KBM-7 (cell line): ENCODE measurements at regions not wholly inside any gene's neighbourhood (a gene's known extent, or its start where the extent isn't known, plus 50 kb on each side); places are given as distances from the start of the nearest gene placed in this dataset.
"Not testable (repeated sequence)": the region's sequence is repeated elsewhere in the genome, so short reads cannot be mapped to it uniquely, and the experiment has no call there.

ENCODE experiments used
- DNase-seq: peaks from one replicate; pipeline ENCODE4 v3.0.0-alpha.2; 2015
- in situ Hi-C: fragments of 300-500 bp; cut with MboI; formaldehyde crosslinking; loops from 2 replicates; pipeline ENCODE4 v1.14.3; 2020; ENCODE audit warnings: low sequenced_read_pairs, low pct_unique_long_range_greater_than_20kb, mixed read lengths

DNA sequence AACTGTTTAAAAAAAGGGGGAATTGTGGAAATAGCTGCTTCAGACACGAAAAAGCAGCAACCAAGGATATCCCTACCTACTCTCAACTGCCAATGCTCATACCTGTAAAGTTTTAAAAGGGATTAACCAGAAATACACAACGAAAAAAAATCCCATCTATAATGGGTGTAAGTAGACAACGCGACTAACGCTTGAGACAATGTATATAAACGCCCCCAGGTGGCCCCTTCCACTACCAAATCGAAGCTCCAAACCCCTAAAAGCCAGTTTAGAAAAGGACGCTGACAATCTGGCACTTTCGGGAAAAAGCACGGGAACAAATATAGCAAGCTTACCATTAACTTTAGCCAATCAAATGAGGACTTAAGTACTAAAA is 94.5 kb upstream of the BTN3A2 start:
- in situ Hi-C loops = no loop called here
- DNase-seq = no peak

DNA sequence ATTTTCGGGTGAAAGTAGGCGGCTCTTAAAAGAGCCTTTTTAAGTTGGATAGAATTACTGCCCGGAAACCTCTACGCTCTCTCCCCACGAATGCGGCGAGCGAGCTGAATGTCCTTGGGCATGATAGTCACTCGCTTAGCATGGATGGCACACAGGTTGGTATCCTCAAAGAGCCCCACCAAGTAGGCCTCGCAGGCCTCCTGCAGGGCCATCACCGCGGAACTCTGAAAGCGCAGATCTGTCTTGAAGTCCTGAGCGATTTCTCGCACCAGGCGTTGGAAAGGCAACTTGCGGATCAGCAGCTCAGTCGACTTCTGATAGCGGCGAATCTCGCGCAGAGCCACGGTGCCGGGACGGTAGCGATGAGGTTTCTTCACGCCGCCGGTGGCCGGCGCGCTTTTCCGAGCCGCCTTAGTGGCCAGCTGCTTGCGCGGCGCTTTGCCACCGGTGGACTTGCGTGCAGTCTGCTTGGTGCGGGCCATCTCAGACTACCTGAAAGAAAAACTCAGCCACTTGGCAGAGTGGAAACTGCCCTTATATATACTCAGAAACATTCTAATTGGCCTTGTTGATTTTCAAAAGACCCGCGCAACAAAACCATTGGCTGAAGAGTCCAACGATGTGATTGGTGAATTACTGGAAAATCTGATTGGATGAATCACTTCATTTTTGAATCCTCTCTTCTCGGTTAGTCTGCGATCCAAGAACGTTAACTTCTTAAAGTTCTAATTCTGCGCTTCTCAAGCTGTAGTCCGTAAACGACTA is 93.9 kb upstream of the BTN3A2 start:
- in situ Hi-C loops = no loop called here
- DNase-seq = peak; percentile 98

DNA sequence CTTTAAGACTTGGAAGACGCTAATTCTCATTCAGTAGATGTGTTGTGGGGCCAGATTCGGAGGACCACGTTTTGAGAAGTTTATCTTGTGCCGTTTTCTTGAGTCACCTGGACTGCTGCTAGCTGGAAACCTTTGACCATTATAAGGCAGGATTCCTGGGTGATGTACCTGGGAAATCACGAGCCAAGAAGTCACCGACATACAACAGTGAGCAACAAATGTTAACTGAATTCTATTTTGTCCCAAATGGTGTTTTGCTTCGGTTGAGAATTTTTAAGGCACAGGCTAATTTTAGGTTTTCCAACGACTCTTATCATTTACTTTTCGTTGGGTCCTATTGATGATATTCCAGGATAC is 93.4 kb upstream of the BTN3A2 start:
- in situ Hi-C loops = no loop called here
- DNase-seq = no peak

DNA sequence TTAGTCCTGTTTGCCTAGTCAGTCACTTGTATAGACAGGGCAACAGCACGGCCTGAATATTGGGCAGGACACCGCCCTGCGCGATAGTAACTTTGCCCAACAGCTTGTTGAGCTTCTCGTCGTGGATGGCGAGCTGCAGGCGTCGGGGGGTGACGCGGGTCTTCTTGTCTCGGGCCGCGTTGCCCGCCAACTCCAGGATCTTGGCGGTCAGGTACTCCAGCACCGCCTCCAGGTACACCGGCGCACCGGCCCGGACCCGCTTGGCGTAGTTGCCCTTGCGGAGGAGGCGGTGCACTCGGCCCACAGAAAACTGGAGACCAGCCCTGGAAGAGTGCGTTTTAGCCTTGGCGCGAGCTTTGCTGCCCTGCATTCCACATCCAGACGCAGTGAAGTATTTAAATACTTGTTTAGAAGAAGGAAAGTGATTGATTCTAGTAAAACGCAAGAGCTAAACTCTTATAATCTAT is 92.8 kb upstream of the BTN3A2 start:
- in situ Hi-C loops = no loop called here
- no peak for DNase-seq

DNA sequence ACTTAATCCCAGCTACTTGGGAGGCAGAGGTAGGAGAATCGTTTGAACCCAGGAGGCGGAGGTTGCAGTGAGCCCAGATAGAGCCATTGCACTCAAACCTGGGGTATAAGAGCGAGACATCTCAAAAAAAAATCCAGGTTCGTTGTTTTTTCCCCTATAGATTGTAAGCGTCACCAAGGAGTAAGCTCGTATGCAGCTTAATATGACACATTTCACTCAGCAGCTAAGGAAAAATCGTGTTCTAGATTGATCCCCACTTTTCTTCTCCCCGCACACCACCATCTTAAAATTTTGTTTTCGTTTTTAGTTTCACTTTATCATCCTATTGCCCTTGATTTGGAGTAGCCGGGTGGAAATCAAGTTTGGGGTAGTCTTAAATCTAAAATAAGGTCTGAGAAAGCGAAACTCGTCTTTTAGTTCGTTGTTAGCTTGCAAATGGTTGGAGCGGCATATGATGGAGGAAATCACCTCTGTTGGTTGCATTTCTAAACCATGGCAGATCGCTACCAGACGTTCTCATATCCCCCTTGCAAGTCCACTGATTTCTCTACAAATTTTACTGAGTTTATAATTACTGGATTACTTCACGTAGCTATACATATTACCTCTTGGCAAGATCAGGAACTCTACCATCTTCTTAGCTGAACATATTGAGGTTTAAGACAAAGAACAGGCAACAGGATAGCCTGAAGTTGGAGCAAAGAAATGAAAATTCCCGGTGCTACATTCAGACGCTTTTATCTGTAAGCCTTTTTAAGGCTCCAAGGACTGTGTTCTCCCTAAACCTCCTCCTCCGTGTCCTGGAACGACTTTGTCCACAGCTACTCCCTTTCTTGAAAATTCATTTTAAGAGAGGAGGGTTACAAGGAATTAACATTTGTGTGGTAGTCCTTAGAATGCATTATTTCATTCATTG is 91.1 kb upstream of the BTN3A2 start:
- DNase-seq = peak; percentile 87

DNA sequence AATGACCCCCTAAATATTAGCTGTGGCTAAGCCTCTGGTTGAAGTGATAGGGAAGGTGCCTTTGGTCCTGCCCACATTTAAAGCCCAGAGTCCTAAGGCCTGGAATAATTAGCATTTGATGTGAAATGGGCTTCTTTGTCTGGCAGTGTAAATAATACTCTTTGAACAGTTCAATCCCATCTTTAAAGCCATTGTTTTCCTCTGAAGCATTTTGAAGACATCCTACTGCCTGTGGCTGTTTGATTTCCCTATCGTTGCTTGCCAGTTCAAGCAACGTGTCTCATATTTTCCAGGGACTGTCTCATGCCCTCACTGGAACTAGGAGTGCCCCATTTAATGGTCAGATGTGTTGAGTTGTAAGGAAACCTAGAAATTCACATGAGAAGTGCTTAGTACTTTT is 89.3 kb upstream of the BTN3A2 start:
- in situ Hi-C loops = no loop called here
- DNase-seq = no peak

More for the DNA sequence above, 91.1 kb upstream of the BTN3A2 start:
- in situ Hi-C loops = no loop called here

DNA sequence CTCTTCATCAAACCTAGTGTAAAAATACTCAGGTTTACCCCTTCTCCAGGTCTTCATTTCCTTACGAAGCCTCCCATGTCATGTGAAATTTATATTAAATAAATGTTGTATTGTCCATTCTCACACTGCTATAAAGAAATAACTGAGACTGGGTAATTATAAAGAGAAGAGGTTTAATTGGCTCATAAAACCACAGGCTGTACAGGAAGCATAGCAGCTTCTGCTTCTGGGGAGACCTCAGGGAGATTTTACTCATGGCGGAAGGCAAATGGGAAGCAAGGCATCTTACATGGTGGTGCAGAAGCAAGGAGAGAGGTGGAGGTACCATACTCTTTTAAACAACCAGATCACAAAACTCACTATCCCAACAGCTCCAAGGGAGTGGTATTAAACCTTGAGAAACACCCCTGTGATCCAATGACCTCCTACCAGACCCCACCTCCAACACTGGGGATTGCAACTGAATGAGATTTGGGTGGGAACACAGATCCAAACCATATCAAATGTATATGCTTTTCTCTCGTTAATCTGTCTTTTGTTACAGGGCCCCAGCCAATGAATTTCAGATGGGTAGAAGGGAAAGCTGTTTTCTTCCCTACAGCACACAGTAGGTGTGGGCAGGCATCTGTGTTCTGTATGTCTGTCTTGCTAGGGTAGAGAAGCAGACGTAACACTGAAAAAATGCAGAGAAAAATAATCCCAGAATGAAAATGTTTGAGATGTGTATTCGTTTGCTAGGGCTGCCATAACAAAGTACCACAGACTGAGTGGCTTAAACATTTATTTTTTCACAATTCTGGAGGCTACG is 88.0 kb upstream of the BTN3A2 start:
- in situ Hi-C loops = no loop called here
- no peak for DNase-seq

DNA sequence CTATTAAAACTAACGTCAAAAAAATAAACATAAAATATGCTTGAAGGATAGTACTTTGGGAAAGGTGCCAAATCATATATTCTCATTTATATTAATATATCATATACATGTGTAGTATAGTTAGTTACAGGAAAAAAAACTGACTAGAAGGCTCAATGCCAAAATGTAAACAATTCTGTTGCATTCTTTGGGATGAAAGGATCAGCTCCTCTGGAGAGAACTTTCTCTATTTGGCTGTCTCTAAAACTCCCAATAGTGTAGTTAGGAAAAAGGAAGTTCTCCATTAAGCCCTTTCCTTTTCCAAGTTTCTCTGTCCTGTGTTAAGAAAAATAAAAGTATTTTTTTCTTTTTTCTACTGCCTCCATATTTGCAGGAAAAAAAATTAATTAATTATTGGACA is 86.5 kb upstream of the BTN3A2 start:
- no peak for DNase-seq
- in situ Hi-C loops = no loop called here

DNA sequence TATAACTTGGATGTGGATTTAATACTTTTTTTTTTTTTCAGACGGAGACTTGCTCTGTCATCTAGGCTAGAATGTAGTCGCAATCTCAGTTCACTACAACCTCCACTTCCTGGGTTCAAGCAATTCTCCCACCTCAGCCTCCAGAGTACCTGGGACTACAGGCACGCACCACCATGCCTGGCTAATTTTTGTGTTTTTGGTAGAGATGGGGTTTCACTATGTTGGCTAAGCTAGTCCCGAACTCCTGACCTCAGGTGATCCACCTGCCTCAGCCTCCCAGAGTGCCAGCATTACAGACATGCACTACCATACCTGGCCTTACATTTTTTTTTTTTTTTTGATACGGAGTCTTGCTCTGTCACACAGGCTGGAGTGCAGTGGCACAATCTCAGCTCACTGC is 85.6 kb upstream of the BTN3A2 start:
- in situ Hi-C loops, DNase-seq: not testable (repeated sequence)

DNA sequence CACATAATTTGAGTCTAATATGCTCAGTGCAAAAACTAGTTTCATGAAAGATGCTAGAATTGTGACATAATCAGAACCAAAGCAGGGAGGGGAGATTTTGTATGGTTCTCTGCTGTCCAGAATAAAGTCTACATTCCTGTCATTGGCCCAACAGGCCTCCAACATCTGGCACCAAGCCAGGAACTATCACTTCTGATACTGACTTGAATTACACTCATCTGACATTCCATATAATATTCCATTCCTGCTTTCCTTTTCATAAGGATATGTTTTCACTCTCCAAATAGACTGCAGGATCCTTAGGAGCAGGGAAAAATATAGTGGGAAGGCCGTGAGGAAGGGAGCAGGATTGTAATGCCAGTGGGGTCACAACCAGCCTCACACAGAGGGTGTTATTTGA is 84.6 kb upstream of the BTN3A2 start:
- DNase-seq = no peak
- in situ Hi-C loops = no loop called here

DNA sequence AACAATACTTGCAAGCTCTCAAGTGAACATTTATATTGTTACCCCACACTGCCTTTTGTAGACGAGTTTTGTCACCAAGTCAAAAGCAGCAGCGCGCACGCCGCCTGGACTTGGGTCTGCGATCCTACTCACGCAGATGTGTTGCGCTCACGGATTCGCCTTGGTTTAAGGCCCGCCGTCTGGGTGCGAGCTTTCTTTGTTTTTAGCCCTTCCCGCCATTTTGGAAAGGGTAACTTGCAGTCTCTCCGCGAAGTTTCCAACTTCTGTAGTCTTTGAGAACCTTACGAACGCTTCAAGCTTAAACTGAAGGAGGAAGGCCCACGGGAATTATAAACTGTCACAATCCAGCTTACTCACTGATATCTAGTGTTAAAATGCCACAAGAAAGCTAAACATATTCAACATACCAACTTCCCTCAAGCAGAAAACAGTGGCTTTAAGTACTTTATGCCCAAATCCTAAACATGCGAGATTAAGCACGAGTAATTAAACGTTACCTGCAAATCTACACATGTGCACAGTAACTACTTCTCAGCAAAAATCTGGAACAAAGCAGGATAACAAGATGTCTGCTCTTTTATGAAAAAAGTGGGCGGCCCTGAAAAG is 80.4 kb upstream of the BTN3A2 start:
- in situ Hi-C loops = no loop called here

DNA sequence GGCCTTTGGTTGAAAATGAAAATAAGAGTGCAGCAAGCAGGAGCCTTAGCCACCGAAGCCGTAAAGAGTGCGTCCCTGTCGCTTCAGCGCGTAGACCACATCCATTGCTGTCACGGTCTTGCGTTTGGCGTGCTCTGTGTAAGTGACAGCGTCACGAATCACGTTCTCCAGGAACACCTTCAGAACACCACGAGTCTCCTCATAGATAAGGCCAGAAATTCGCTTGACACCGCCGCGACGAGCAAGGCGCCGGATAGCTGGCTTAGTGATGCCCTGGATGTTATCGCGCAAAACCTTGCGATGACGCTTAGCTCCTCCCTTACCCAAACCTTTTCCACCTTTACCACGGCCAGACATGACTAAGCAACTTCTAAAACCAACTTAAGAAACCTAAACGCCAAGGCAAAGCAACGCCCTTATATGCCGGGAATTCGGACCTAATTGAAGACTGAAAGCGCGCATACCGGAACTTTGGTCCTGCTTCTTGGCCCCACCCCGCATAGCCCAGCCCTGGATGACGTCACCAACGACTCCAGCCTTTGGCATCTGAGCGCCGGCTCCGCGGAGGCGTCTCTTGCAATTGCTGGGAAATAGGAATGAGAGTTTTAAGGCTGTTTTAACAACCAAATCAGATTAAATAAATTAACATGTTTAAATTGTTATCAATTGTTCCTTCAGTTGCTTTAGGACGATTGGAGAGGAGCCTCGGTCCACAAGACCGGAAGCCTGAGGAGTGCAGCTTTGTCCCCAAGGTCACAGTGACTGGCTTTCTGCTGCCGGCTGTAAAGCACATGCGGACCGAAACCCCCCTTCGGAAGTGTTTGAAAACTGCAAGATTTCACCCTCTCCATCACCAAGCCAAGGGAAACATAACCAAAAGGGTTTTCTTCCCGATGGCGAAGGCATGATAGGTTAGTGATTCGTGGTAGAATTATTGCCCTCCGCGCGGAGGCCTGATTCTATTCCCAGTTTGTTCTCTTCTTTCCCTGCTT is 79.6 kb upstream of the BTN3A2 start:
- peak; percentile 100 for DNase-seq
- in situ Hi-C loops = no loop called here

More for the DNA sequence above, 80.4 kb upstream of the BTN3A2 start:
- DNase-seq = no peak

DNA sequence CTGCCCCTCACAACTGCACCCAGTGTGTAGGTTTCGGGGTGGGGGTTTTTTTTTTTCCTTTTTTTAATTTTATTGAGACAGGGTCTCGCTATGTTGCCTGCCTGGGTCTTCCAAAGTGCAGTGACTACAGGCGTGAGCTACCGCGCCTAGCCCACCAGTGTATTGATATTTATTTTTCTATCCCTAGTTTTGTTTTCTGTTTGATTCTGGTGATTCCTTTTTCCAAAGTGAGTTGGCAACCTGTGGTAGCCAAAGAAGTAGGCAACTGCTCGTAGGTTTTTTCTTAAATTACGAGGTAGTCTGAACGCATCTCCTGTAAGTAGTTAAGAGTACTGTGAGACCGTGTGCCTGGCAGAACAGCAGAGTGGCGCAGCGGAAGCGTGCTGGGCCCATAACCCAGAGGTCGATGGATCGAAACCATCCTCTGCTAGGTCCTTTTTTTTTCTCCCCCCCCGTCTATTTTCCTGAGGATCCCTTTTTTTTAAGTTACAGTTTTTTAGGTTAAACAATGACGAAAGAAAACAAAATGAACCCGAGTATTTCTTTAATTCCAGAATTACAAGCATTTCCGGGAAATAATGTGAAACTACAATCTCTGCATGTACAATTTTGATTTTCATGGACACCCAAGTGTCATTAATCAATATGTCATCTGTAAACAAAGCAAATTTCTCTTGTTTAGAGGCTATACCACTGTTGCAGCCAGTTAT is 78.7 kb upstream of the BTN3A2 start:
- peak; percentile 86 for DNase-seq
- in situ Hi-C loops = no loop called here

DNA sequence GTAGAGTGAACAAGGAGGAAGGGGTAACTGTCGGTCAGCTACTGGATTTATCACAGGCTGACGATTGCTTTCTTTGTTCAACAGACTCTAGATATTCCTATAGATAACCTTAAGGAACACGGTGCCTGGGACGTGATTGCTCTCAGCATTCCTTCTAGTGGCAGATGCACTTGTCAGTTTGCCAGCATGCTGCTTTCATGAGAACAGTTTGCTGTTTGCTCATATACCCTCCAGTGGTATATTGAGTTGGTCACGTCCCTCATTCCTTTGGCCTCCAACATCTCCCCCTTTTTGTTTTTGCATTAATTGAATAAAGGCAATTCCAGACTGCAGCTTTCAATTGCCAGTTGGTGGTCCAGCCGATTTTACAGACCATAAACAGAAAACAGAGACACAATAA is 76.8 kb upstream of the BTN3A2 start:
- in situ Hi-C loops = no loop called here
- DNase-seq = no peak

DNA sequence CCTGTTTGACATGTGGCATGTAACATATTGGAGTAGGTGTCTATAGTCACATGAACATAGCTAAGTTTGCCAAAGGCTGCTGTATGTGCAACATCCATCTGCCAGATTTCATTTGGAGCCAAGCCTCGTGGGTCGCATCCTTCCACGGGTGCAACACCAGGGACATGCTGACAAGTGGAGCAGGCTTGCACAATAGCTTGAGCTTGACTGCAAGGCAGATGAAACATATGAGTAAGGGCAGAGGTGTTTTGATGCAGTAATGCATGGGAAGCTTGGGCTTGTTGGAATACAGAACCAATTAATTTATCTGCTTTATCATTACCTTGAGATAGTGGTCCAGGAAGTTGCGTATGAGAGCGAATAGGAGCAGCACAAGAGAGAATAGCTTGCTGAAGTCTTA is 74.1 kb upstream of the BTN3A2 start:
- in situ Hi-C loops = no loop called here
- no peak for DNase-seq

DNA sequence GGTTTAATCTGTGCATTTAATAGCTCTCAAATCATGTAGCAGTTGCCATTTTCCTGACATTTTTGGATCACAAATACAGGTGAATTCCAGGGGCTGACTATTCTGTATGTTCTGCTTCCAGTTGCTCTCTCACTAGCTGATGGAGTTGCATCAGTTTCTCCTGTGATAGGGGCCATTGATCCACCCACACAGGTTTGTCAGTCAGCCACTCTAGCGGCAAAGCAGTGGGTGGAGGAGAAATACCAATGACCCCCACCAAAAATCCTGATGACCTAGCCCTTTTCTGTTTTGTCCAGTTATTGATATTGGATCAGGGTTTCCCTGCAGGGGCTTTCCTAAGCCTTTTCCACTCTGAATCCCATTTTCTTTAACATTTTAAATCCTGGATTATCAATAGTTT is 72.3 kb upstream of the BTN3A2 start:
- in situ Hi-C loops = no loop called here

DNA sequence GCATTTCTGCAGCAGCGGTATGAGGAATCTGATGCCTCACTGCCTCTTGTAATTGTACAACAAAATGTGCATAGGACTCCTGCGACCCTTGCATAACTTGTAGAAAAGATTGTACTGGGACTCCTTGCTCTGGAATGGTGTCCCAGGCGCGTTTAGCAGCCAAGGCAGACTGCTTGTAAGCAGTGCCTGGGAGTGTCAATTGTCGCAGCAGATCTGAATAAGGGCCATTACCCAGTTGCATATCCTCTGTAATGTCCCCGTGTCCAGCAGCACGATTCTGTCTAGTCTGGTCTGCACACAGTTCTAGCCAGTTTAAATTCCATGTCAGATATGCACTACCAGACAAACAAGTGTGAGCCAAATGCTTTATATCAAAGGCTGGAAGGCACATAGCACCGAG is 70.7 kb upstream of the BTN3A2 start:
- in situ Hi-C loops = no loop called here
- no peak for DNase-seq

More for the DNA sequence above, 72.3 kb upstream of the BTN3A2 start:
- no peak for DNase-seq
